GM13976 (cell line): ENCODE measurements at regions not wholly inside any gene's neighbourhood (a gene's known extent, or its start where the extent isn't known, plus 50 kb on each side); places are given as distances from the start of the nearest gene placed in this dataset.
"Not testable (repeated sequence)": the region's sequence is repeated elsewhere in the genome, so short reads cannot be mapped to it uniquely, and the experiment has no call there.

Experiments
- DNase-seq: peaks from one replicate; pipeline ENCODE4 v3.0.0; 2012; ENCODE audit warnings: low spot score
- CTCF ChIP-seq: IDR thresholded peaks from 2 replicates; pipeline ENCODE4 v1.5.1; 2012; ENCODE audit warnings: borderline replicate concordance, mild to moderate bottlenecking; ENCODE audit not compliant: insufficient read depth; ENCODE audit errors: extremely low read depth, missing control alignments, control extremely low read depth
- in situ Hi-C: fragments of 300-500 bp; cut with MboI; formaldehyde crosslinking; loops from one replicate; pipeline ENCODE4 v1.12.0; 2022; ENCODE audit warnings: low sequenced_read_pairs, mixed read lengths, inconsistent platforms; ENCODE audit not compliant: unreplicated experiment

- DNase-seq = no peak
- in situ Hi-C loops = no loop called here
- no peak for TF ChIP-seq CTCF
Measured at GRCh38 chr6:94845742-94846141, 731.6 kb upstream of the MANEA start.

GRCh38 chr6:94835264-94835663 lies 742.1 kb upstream of the MANEA start:
- in situ Hi-C loops = no loop called here
- TF ChIP-seq CTCF = no peak
- DNase-seq = no peak

- DNase-seq = no peak
- in situ Hi-C loops = no loop called here
- no peak for TF ChIP-seq CTCF
Measured at GRCh38 chr6:94813806-94814205, 763.5 kb upstream of the MANEA start.

GRCh38 chr6:94801344-94801743 lies 776.0 kb upstream of the MANEA start:
- no peak for DNase-seq
- in situ Hi-C loops = no loop called here
- TF ChIP-seq CTCF = no peak

GRCh38 chr6:94785514-94785913 lies 791.8 kb upstream of the MANEA start:
- DNase-seq = no peak
- in situ Hi-C loops = no loop called here
- TF ChIP-seq CTCF = no peak

GRCh38 chr6:94785081-94785480 lies 792.3 kb upstream of the MANEA start:
- DNase-seq, in situ Hi-C loops: not testable (repeated sequence)

- in situ Hi-C loops = no loop called here
- DNase-seq = no peak
- TF ChIP-seq CTCF = no peak
Measured at GRCh38 chr6:94769197-94769596, 808.1 kb upstream of the MANEA start.
